HG03066 (cell line): ENCODE measurements at regions not wholly inside any gene's neighbourhood (a gene's known extent, or its start where the extent isn't known, plus 50 kb on each side); places are given as distances from the start of the nearest gene placed in this dataset.
"Not testable (repeated sequence)": the region's sequence is repeated elsewhere in the genome, so short reads cannot be mapped to it uniquely, and the experiment has no call there.

Experiments
- ATAC-seq: cut with Tn5 transposase; IDR thresholded peaks from one replicate; pipeline ENCODE4 v1.9.1; 2021; ENCODE audit warnings: low read depth; ENCODE audit not compliant: unreplicated experiment

GRCh38 chr2:129377078-129377469 lies 602.4 kb upstream of the RAB6C start:
- no peak for ATAC-seq

GRCh38 chr2:129378186-129378585 lies 601.3 kb upstream of the RAB6C start:
- ATAC-seq = no peak

- peak; percentile 67 for ATAC-seq
These were observed 600.1 kb upstream of the RAB6C start for GRCh38 chr2:129379411-129379810.

GRCh38 chr2:129381789-129382188 lies 597.7 kb upstream of the RAB6C start:
- no peak for ATAC-seq

GRCh38 chr2:129388870-129389269 lies 590.6 kb upstream of the RAB6C start:
- ATAC-seq = no peak

GRCh38 chr2:129393816-129394215 lies 585.6 kb upstream of the RAB6C start:
- ATAC-seq = no peak

- peak; percentile 79 for ATAC-seq
These were observed 582.4 kb upstream of the RAB6C start for GRCh38 chr2:129396980-129397599.

- no peak for ATAC-seq
These were observed 578.6 kb upstream of the RAB6C start for GRCh38 chr2:129400826-129401225.

- ATAC-seq = no peak
These were observed 577.4 kb upstream of the RAB6C start for GRCh38 chr2:129402076-129402475.

GRCh38 chr2:129404000-129404685 lies 575.3 kb upstream of the RAB6C start:
- ATAC-seq = no peak

GRCh38 chr2:129408570-129408969 lies 570.9 kb upstream of the RAB6C start:
- ATAC-seq = no peak

- not testable (repeated sequence) for ATAC-seq
These were observed 562.4 kb upstream of the RAB6C start for GRCh38 chr2:129417041-129417440.

- ATAC-seq = no peak
These were observed 557.4 kb upstream of the RAB6C start for GRCh38 chr2:129422028-129422427.

- no peak for ATAC-seq
These were observed 551.3 kb upstream of the RAB6C start for GRCh38 chr2:129428086-129428660.

GRCh38 chr2:129430911-129431310 lies 548.6 kb upstream of the RAB6C start:
- no peak for ATAC-seq

GRCh38 chr2:129431881-129432280 lies 547.6 kb upstream of the RAB6C start:
- ATAC-seq = no peak

GRCh38 chr2:129436809-129437208 lies 542.7 kb upstream of the RAB6C start:
- no peak for ATAC-seq

GRCh38 chr2:129437725-129438124 lies 541.7 kb upstream of the RAB6C start:
- no peak for ATAC-seq

GRCh38 chr2:129438501-129439057 lies 540.9 kb upstream of the RAB6C start:
- ATAC-seq = no peak

GRCh38 chr2:129439406-129440302 lies 539.8 kb upstream of the RAB6C start:
- no peak for ATAC-seq

GRCh38 chr2:129441610-129442009 lies 537.9 kb upstream of the RAB6C start:
- no peak for ATAC-seq
